B cell (primary cell): ENCODE measurements at regions not wholly inside any gene's neighbourhood (a gene's known extent, or its start where the extent isn't known, plus 50 kb on each side); places are given as distances from the start of the nearest gene placed in this dataset.

Experiments
- ATAC-seq: fragments of 200-7000 bp; cut with Tn5 transposase; one replicate; pipeline ENCODE4 v1.10.0; 2021; ENCODE audit warnings: low read depth, mild to moderate bottlenecking, moderate number of reproducible peaks, moderate library complexity
- CTCF ChIA-PET: fragments of 350-600 bp; sonication (Branson Sonifier 250); formaldehyde crosslinking; loops from one replicate; lab custom pipeline; 2021; ENCODE audit warnings: antibody characterized with exemption, inconsistent platforms; lab: Charles Lee
- POLR2A ChIA-PET: fragments of 350-600 bp; sonication (Branson Sonifier 250); formaldehyde crosslinking; loops from one replicate; lab custom pipeline; 2021; ENCODE audit warnings: antibody characterized with exemption; lab: Charles Lee
- DNase-seq: peaks from one replicate; pipeline ENCODE4 v3.0.0; 2013
- H2AFZ ChIP-seq: 2 replicates; pipeline ENCODE4 v1.6.1; 2012; ENCODE audit warnings: mild to moderate bottlenecking, low read depth, low read length; ENCODE audit not compliant: insufficient read depth, poor library complexity, severe bottlenecking
- H3K27ac ChIP-seq, 2 donors: 1 replicate in 1 of 2; 2 replicates in 1 of 2; pipeline ENCODE4 v1.5.1; 2012 to 2013; ENCODE audit warnings: low read length in 2 of 2, mild to moderate bottlenecking in 2 of 2, moderate library complexity in 1 of 2
- H3K27me3 ChIP-seq, 4 experiments: fragments of 200-600 bp in 1 of 4; sonication (generic) in 1 of 4; replicated peaks in 1 of 4; 1 replicate in 2 of 4; 2 replicates in 2 of 4; pipeline versions ENCODE4 v1.6.1 to v1.7.0; 2013 to 2016; ENCODE audit warnings: low read length in 3 of 4, mild to moderate bottlenecking in 2 of 4, mixed read lengths in 1 of 4, moderate library complexity in 1 of 4; ENCODE audit not compliant: insufficient read depth in 4 of 4, control insufficient read depth in 3 of 4; ENCODE audit errors: control extremely low read depth in 1 of 4
- H3K36me3 ChIP-seq, 2 experiments: replicated peaks in 1 of 2; 1 replicate in 1 of 2; 2 replicates in 1 of 2; pipeline versions ENCODE4 v1.6.1 to v1.7.1; 2013; ENCODE audit warnings: low read length in 1 of 2; ENCODE audit not compliant: insufficient read depth in 2 of 2, control insufficient read depth in 1 of 2; ENCODE audit errors: control extremely low read depth in 1 of 2, extremely low read depth in 1 of 2
- H3K4me1 ChIP-seq, 2 donors: fragments of 200-600 bp in 1 of 2; sonication (generic) in 1 of 2; 1 replicate in 1 of 2; 2 replicates in 1 of 2; pipeline versions ENCODE4 v1.5.1 to v1.6.1; 2013 to 2017; ENCODE audit warnings: low read length in 2 of 2; ENCODE audit not compliant: control insufficient read depth in 2 of 2, insufficient read depth in 2 of 2
- H3K4me2 ChIP-seq: replicated peaks from 2 replicates; pipeline ENCODE3; 2012; ENCODE audit warnings: mild to moderate bottlenecking, low read depth, low read length; ENCODE audit not compliant: poor library complexity, severe bottlenecking
- H3K4me3 ChIP-seq, 5 experiments: fragments of 200-600 bp in 1 of 5; sonication (generic) in 1 of 5; 1 replicate in 3 of 5; 2 replicates in 2 of 5; pipeline versions ENCODE4 v1.5.1 to v1.7.0; 2011 to 2016; ENCODE audit warnings: low read length in 4 of 5, mild to moderate bottlenecking in 4 of 5, low read depth in 2 of 5, control low read depth in 1 of 5, moderate library complexity in 1 of 5; ENCODE audit not compliant: insufficient read depth in 1 of 5; ENCODE audit errors: control extremely low read depth in 1 of 5, extremely low read depth in 1 of 5
- H3K79me2 ChIP-seq: fragments of 200-600 bp; sonication (generic); one replicate; pipeline ENCODE4 v1.6.0; 2016; ENCODE audit warnings: low read length; ENCODE audit not compliant: control insufficient read depth, insufficient read depth
- H3K9ac ChIP-seq: fragments of 200-600 bp; sonication (generic); 2 replicates; pipeline ENCODE4 v1.6.1; 2017; ENCODE audit warnings: mild to moderate bottlenecking, low read length, moderate library complexity
- H3K9me3 ChIP-seq, 3 donors: one replicate each; pipeline versions ENCODE4 v1.6.1 to v1.7.1; 2013; ENCODE audit warnings: low read length in 2 of 3; ENCODE audit not compliant: control insufficient read depth in 2 of 3, insufficient read depth in 1 of 3; ENCODE audit errors: control extremely low read depth in 1 of 3
- H4K20me1 ChIP-seq: 2 replicates; pipeline ENCODE4 v1.6.0; 2012; ENCODE audit warnings: mild to moderate bottlenecking, low read length; ENCODE audit not compliant: insufficient read depth, control insufficient read depth, poor library complexity, severe bottlenecking
- H3K27ac Mint-ChIP-seq: one replicate; pipeline ENCODE4 v1.8.0; 2021; ENCODE audit warnings: mixed read lengths
- H3K27me3 Mint-ChIP-seq: one replicate; pipeline ENCODE4 v1.8.0; 2021; ENCODE audit warnings: mixed read lengths
- H3K4me1 Mint-ChIP-seq: one replicate; pipeline ENCODE4 v1.8.0; 2021; ENCODE audit warnings: mixed read lengths
- H3K4me3 Mint-ChIP-seq: one replicate; pipeline ENCODE4 v1.8.0; 2021; ENCODE audit warnings: mixed read lengths
- H3K9me3 Mint-ChIP-seq: one replicate; pipeline ENCODE4 v1.8.0; 2022; ENCODE audit warnings: mixed read lengths; ENCODE audit not compliant: insufficient read depth
- CTCF ChIP-seq: fragments of 200-600 bp; IDR thresholded peaks from one replicate; pipeline ENCODE4 v1.8.0; 2022; ENCODE audit warnings: antibody characterized with exemption, mild to moderate bottlenecking
- EZH2 ChIP-seq: IDR thresholded peaks from 2 replicates; pipeline ENCODE4 v1.6.1; 2012; ENCODE audit warnings: borderline replicate concordance, low read depth, mild to moderate bottlenecking, moderate library complexity, low read length; ENCODE audit not compliant: insufficient read depth, poor library complexity, severe bottlenecking
- WGBS: methylation state at CpG from one replicate; pipeline ENCODE4 v1.1.5; 2013; ENCODE audit warnings: missing lambda C conversion rate; ENCODE audit not compliant: insufficient coverage; 5-methylcytosine and 5-hydroxymethylcytosine counted together
- intact Hi-C: fragments of 100-400 bp; cut with micrococcal nuclease; formaldehyde crosslinking; loops from one replicate; pipeline ENCODE4 v1.10.0; 2022

GRCh38 chr1:218699865-218700264 is 354.7 kb downstream of the TGFB2 start:
- CTCF ChIA-PET, result no interaction called here
- no peak overlapping the region for H3K27ac Mint-ChIP-seq
- no peak overlapping the region for H3K27ac ChIP-seq
- intact Hi-C loops, result no loop called here
- no peaks in the 10 kb centered on the region for H3K9me3 Mint-ChIP-seq
- no peaks in the 10 kb centered on the region for H3K79me2 ChIP-seq
- no peaks in the 10 kb centered on the region for H3K9me3 ChIP-seq
- DNase-seq (no peak), ATAC-seq (no peak)
- no peak overlapping the region for H3K4me3 Mint-ChIP-seq
- no CpG with 5 or more reads among the region's 2 CpGs for WGBS
- no peak overlapping the region for H3K9ac ChIP-seq
- no peaks in the 10 kb centered on the region for H3K27me3 ChIP-seq
- no peak overlapping the region for H3K4me3 ChIP-seq
- H4K20me1 ChIP-seq, result no peaks in the 10 kb centered on the region
- no peak overlapping the region for H2AFZ ChIP-seq
- TF ChIP-seq EZH2 (no peak), CTCF (no peak)
- H3K27me3 Mint-ChIP-seq, result no peaks in the 10 kb centered on the region
- H3K4me1 Mint-ChIP-seq, result no peaks in the 10 kb centered on the region
- H3K4me2 ChIP-seq, result no peak overlapping the region
- no peaks in the 10 kb centered on the region for H3K4me1 ChIP-seq
- POLR2A ChIA-PET, result no interaction called here
- H3K36me3 ChIP-seq, result no peaks in the 10 kb centered on the region

- DNase-seq (no peak), ATAC-seq (no peak)
- H3K27me3 ChIP-seq, result no peaks in the 10 kb centered on the region
- no peak overlapping the region for H3K4me2 ChIP-seq
- no peak overlapping the region for H3K4me3 ChIP-seq
- H3K27ac ChIP-seq, result no peak overlapping the region
- H3K79me2 ChIP-seq, result no peaks in the 10 kb centered on the region
- intact Hi-C loops, result no loop called here
- TF ChIP-seq EZH2 (no peak), CTCF (no peak)
- no CpG with 5 or more reads among the region's 7 CpGs for WGBS
- H3K9me3 ChIP-seq, result no peaks in the 10 kb centered on the region
- no peaks in the 10 kb centered on the region for H3K36me3 ChIP-seq
- POLR2A ChIA-PET, result no interaction called here
- H3K27me3 Mint-ChIP-seq, result no peaks in the 10 kb centered on the region
- H3K4me3 Mint-ChIP-seq, result no peak overlapping the region
- H3K9ac ChIP-seq, result no peak overlapping the region
- H3K27ac Mint-ChIP-seq, result no peak overlapping the region
- no peaks in the 10 kb centered on the region for H3K9me3 Mint-ChIP-seq
- no peak overlapping the region for H2AFZ ChIP-seq
- no peaks in the 10 kb centered on the region for H4K20me1 ChIP-seq
- no peaks in the 10 kb centered on the region for H3K4me1 ChIP-seq
- no peaks in the 10 kb centered on the region for H3K4me1 Mint-ChIP-seq
- CTCF ChIA-PET, result no interaction called here
Observed at GRCh38 chr1:218700666-218701065, 355.5 kb downstream of the TGFB2 start.
